ENCODE measurements at regions not wholly inside any gene's neighbourhood (a gene's known extent, or its start where the extent isn't known, plus 50 kb on each side); places are given as distances from the start of the nearest gene placed in this dataset.

GRCh38 chr16:13568803-13569202, 351.2 kb upstream of the ERCC4 start (continued):
- TF ChIP-seq NRF1 (IDR thresholded peaks at IDR 0.05; ENCODE audit: low read depth, low read length) (no peak), TEAD4 (IDR thresholded peaks at IDR 0.05; ENCODE audit: borderline replicate concordance, insufficient read depth) (no peak), FOXJ3 (CRISPR knock-in tag; IDR thresholded peaks at IDR 0.05) (no peak)

GRCh38 chr16:13569986-13570385, 350.0 kb upstream of the ERCC4 start:
- Histone ChIP-seq H4K20me1 (ENCODE audit: insufficient read depth) (no peaks in the 10 kb centered on the region), H3F3A (replicated peaks; ENCODE audit: insufficient read depth) (no peaks in the 10 kb centered on the region), H3K4me3 (ENCODE audit: low read depth in 2 of 2, low read length in 1 of 2) (no peak overlapping the region), H3K27me3 (ENCODE audit: insufficient read depth) (no peaks in the 10 kb centered on the region), H3K9ac (no peak overlapping the region), H3K4me2 (no peak overlapping the region), H2AFZ (ENCODE audit: low read depth) (no peak overlapping the region), H3K9me3 (no peaks in the 10 kb centered on the region), H3K9me2 (no peaks in the 10 kb centered on the region), H3K4me1 (ENCODE audit: control insufficient read depth in 1 of 2, insufficient read depth in 2 of 2, low read depth in 1 of 2, low read length in 1 of 2) (no peaks in the 10 kb centered on the region), H3K27ac (ENCODE audit: low read depth in 2 of 2, low read length in 1 of 2) (no peak overlapping the region), H3K36me3 (replicated peaks in 1 of 2; ENCODE audit: control insufficient read depth in 1 of 2, insufficient read depth in 2 of 2, low read length in 1 of 2) (no peaks in the 10 kb centered on the region), H3K79me2 (ENCODE audit: insufficient read depth) (no peaks in the 10 kb centered on the region)
- 2% methylated on average over 4 of the region's 4 CpGs for WGBS (ENCODE audit: low lambda C conversion rate)
- ChIA-PET POLR2A (no interaction called here), CTCF (interaction anchor here (0.6 kb wide), 1 partner anchor 107 kb away, joined by 5 read pairs; no protein-coding TSS in a partner anchor)
- TF ChIP-seq SIN3A (IDR thresholded peaks at IDR 0.05; ENCODE audit: borderline replicate concordance, low read depth, low read length) = no peak
- TF ChIP-seq REST (IDR thresholded peaks at IDR 0.05; ENCODE audit: low read depth, low read length) = no peak
- TF ChIP-seq TCF12 (IDR thresholded peaks at IDR 0.05) = no peak
- TF ChIP-seq ELF1 (IDR thresholded peaks at IDR 0.05) = no peak
- no peak for TF ChIP-seq TAF1 (IDR thresholded peaks at IDR 0.05; ENCODE audit: borderline replicate concordance, low read depth, low read length)
- no peak for TF ChIP-seq EP300 (IDR thresholded peaks at IDR 0.05; ENCODE audit: borderline replicate concordance in 1 of 2, low read depth in 1 of 2, low read length in 1 of 2)
- TF ChIP-seq FOXM1 (IDR thresholded peaks at IDR 0.05; ENCODE audit: low read depth) = no peak
- no peak for TF ChIP-seq JUND (IDR thresholded peaks at IDR 0.05)
- no peak for TF ChIP-seq EZH2phosphoT487 (IDR thresholded peaks at IDR 0.05; ENCODE audit: borderline replicate concordance, low read depth)
- TF ChIP-seq RAD21 (IDR thresholded peaks at IDR 0.05; ENCODE audit: low read length) = no peak
- TF ChIP-seq FOXJ3 (CRISPR knock-in tag; IDR thresholded peaks at IDR 0.05) = no peak
- no peak for TF ChIP-seq NFIC (IDR thresholded peaks at IDR 0.05; ENCODE audit: borderline replicate concordance)
- TF ChIP-seq CTCF (IDR thresholded peaks at IDR 0.05) = no peak
- TF ChIP-seq GATA2 (CRISPR knock-in tag; IDR thresholded peaks at IDR 0.05) = no peak
- no peak for DNase-seq

All from SK-N-SH (cell line).